ENCODE measurements at regions not wholly inside any gene's neighbourhood (a gene's known extent, or its start where the extent isn't known, plus 50 kb on each side); places are given as distances from the start of the nearest gene placed in this dataset.

DNA sequence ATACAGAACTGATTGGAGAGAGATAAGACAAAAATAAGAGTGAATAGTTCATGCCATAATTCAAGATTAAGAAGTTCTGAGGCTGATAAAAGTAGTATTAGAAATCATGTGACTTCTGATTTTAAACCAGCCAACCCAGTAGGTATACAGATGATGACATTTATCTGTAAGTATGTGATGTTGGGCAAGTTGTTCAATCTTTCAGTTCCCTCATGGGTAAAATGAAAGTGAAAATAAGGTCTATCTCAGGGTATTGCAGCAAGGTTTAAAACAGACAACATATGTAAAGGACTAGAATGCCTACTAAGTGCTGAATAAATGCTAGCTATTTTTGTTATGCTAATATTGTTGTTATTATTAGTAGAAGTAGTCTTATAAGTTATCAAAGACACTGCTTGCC, 1055.7 kb downstream of the NAALADL2 start:
- no peak for DNase-seq (ENCODE audit: low read depth in 4 of 4, low spot score in 3 of 4)

DNA sequence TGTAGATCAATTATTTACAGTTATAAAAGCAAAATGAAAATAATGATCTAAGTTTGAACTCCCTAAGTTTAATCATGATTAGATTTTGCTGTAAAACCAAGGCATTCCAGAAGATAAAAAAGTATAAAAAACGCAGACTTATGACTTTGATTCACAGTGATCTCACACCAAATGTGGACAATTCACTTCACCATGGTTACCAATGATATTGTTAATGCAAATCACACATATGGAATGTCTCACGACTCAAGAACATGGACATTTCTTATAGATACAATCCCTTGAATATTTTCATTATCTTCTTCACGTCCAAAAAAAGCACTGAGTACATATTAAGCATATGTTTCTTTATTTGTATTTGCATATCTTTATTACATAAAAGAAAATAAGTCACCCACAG, 1054.2 kb downstream of the NAALADL2 start:
- no peak for DNase-seq (ENCODE audit: low read depth in 4 of 4, low spot score in 3 of 4)

DNA sequence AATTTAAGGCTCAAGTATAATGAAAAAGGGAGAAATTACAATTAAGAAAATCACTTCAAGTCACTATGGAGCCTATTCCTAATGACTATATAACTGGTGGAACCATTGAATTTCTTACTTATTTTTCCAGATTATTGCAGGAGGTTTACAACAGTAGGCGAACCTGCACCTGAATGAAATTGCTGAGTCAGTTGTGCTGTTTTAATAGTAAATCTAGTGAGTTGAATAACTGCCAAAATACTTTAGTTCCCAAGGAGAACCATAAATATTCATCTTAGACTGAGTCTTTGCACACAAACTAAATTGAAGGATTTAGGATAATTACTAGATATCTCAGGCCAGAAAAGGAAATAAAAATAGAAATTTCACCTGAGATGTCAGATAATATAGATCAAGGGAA, 1052.8 kb downstream of the NAALADL2 start:
- no peak for DNase-seq (ENCODE audit: low read depth in 4 of 4, low spot score in 3 of 4)

DNA sequence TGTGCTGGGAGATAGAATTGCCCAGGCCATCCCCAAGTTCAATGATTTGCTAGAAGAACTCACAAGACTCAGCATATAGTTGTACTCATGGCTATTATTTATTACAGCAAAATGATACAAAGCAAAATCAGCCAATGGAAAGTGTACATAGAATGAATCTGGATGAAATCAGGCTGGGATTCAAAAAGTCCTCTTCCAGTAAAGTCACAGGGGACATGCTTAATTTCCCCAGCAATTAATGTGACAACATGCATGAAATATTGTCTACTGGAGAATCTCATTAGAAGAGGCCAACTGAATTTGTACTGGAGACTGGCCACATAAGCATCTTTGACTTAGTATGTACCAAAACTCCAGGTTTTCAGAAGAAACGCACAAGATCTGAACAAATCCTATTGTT, 1043.1 kb downstream of the NAALADL2 start:
- no peak for DNase-seq (ENCODE audit: low read depth in 4 of 4, low spot score in 3 of 4)

DNA sequence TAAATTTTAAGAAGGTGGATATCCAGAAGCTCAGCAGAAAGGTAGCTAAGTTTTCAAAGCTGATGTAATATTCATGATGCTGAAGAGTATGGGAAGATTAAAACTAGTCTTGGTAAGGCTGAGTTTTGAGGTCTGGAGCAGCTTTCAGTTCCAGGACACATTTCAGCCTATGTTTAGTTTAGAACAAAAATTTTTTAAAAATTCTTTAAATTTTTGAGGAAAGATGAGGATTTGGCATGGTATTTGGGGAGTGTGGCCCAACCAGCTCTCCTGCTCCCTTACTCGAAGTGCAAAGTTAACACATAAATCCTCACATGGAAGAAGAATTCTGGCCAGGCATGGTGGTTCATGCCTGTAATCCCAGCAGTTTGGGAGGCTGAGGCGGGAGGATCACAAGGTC, 1039.1 kb downstream of the NAALADL2 start:
- no peak for DNase-seq (ENCODE audit: low read depth in 4 of 4, low spot score in 3 of 4)

DNA sequence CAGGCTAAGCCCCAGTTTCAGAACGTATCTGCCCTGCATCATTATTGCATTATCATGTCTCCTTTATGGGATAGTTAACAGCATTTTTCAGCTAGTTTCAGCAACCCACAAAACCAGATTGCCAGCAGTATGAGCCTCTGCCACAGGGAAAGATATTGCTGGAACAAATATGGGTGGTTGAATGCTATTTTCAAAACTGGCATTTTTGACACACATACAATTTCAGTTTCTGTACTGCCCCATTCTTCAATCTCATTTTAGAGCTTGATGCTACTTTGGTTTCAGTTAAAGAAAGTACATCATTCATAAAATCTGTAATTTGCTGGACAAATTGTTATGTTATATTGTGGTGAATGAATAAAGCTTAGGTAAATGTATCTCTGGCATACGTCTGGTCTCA, 1037.5 kb downstream of the NAALADL2 start:
- no peak for DNase-seq (ENCODE audit: low read depth in 4 of 4, low spot score in 3 of 4)

DNA sequence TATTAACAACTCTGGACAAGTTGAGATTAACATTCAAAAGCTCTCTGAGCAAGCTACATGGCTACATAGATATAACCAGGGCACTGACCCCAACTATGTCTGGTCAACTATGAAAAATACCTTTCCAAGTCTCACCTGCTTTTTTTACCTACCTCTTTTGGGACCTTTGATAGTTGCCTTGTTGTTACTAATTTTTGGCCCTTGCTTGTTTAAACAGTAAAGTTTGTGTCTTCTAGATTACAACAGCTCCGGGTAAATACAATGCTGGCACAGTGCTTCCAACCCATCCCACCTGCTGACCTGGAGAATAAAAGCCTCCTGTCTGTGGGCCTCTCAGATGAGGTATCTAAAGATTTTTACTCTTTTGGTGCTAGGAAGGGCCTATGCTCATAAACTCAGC, 1036.6 kb downstream of the NAALADL2 start:
- no peak for DNase-seq (ENCODE audit: low read depth in 4 of 4, low spot score in 3 of 4)

DNA sequence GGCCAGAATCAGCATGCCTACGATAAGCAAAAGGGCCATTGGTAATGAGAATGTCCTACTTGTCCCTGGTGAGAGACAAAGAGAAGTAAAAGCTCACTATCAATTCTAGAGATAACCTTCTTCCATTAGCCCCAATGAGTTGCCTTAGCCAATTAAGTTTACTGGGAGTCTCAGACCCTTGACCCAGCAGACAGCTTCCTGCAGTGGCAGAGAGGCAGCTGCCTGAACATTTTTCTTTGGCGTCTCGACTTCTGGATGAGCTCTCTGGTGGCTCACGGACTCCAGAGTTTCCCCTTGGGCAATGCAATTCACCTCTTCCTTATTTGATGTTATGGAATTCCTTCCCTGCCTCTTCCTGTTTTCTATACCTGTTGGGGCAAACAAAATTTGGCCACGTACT, 1034.4 kb downstream of the NAALADL2 start:
- no peak for DNase-seq (ENCODE audit: low read depth in 4 of 4, low spot score in 3 of 4)

DNA sequence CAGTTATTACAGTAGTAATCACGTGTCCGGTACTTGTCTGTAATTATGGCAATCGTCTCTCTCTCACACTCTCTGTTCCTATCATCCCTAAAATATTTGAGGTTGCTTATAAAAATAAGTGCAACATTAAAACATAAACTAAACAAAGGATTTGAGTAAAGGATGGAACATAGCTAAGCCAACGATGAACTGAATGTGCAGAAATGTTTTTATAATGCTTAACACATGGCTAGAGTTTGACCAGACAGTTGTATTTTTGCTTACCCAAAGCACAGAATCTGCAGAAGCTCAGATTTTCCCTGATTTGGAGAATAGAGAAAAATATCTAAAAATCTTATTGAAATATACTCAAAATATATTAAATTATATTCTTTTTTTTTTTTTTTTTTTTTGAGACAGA, 1030.9 kb downstream of the NAALADL2 start:
- no peak for DNase-seq (ENCODE audit: low read depth in 4 of 4, low spot score in 3 of 4)

DNA sequence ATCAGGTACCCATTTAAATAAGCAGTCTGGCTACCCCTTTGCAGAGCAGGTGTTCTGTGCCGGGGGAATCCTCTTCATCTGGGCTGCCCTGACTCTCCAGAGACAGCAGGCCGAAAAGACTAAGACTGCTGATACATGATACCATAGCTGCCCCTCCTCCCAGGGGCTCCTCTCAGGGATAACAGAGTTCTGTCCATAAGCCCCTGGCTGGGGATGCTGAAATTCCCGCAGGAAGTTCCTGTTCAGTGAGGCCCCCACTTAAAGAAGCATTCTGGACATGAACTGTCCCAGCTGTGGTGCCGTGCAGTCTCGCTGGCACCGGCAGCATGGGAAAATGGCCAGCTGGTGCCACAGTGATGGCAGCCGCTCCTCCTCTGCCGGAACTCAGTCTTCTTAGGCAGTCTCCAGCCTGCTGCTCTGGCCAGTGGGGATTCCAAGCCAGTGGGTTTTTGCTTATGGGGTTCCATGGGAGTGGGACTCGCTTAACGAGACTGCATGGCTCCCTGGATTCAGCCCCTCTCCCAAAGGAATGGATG, 1026.2 kb downstream of the NAALADL2 start:
- DNase-seq (ENCODE audit: low read depth in 4 of 4, low spot score in 3 of 4): no peak

DNA sequence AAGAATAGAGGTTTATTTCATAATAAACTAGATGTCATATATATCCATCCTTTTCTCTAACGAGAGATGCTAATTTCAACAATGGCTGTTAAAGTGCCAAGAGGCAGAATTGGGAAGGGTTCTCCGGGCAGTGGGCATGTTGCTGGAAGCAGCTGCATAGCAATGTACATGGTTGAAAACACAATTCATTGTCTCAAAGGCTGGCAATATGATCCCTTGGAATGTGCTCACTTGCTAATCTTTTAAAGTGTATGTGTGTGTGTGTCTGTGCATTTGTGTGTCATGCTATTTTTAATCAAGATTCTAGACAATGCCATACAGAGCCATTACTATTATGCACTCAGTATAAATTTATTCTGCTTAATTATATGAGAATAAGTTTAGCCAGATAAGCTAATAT, 1020.3 kb downstream of the NAALADL2 start:
- DNase-seq (ENCODE audit: low read depth in 4 of 4, low spot score in 3 of 4): no peak

DNA sequence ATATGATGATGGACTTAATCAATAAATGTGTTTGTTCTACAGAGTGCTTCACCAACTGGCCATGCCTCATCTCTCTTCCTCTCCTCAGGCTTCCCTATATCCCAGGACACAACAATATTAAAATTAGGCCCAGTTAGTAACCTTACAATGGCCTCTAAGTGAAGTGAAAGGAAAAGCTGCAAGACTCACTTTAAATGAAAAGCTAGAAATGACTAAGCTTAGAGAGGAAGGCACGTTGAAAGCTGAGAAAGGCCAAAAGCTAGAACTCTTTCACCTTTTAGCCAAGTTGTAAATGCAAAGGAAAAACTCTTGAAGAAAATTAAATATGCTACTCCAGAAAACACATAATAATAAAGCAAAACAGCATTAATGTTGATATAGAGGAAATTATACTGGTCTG, 1010.3 kb downstream of the NAALADL2 start:
- DNase-seq (ENCODE audit: low read depth in 4 of 4, low spot score in 3 of 4): no peak

DNA sequence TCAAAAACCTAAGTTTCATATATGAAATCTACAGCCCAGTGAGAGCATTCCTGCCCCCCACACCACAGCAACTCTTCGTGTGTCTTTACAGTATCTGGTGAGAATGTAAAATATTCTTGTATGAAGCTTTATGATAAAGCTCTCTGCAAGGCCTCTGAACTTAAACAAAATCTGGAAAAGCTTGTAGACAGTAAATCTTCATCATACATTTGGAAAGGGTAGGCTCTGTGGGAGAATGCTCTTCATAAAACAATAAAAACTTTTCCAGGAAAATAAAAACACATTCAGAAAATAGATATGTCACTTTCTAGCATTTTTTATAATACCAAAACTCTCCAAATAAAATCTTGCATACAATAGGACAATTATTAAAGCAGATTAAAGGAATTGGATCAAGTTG, 1009.5 kb downstream of the NAALADL2 start:
- DNase-seq (ENCODE audit: low read depth in 4 of 4, low spot score in 3 of 4): no peak

DNA sequence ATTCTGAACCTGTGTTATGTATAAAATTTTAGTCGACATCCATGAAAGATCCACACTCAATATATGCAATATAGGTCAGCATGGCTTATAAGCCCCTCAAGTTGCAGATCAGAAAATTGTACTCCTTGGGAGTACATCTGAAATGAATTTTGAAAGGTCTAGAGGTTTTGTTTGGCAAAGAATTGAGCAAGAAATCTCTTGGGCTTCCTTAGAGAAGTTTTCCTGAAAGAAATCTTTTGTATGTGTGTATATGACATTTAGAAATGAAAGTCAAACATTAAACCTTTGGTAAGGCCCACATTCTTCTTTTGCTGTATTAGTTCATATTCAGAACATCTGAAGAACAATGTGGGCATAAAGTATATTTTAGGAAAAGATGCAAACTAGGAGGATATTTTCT, 1006.6 kb downstream of the NAALADL2 start:
- no peak for DNase-seq (ENCODE audit: low read depth in 4 of 4, low spot score in 3 of 4)

DNA sequence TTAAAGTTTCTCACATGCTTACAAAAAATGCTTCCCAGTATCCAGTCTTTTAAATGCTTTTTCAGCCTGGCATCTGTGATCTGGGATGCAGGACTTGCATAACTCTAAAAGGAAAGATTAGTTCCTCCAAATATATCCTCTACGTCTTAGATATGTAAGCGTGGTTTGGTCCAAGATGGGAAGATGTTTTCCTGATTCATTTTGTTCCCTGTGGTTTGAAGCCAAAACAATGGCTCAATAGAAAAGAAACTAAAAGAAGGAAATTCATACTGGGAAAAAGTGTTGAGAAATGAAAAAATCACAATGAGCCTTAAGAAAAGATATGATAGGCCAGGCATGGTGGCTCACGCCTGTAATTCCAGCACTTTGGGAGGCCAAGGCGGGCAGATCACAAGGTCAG, 1002.8 kb downstream of the NAALADL2 start:
- DNase-seq (ENCODE audit: low read depth in 4 of 4, low spot score in 3 of 4): no peak

Data from right renal pelvis (tissue), 4 donors.